ENCODE measurements at regions not wholly inside any gene's neighbourhood (a gene's known extent, or its start where the extent isn't known, plus 50 kb on each side); places are given as distances from the start of the nearest gene placed in this dataset.

GRCh38 chr4:85268961-85269360 is 206.0 kb upstream of the ARHGAP24 start:
- TF ChIP-seq, protein P1, sequence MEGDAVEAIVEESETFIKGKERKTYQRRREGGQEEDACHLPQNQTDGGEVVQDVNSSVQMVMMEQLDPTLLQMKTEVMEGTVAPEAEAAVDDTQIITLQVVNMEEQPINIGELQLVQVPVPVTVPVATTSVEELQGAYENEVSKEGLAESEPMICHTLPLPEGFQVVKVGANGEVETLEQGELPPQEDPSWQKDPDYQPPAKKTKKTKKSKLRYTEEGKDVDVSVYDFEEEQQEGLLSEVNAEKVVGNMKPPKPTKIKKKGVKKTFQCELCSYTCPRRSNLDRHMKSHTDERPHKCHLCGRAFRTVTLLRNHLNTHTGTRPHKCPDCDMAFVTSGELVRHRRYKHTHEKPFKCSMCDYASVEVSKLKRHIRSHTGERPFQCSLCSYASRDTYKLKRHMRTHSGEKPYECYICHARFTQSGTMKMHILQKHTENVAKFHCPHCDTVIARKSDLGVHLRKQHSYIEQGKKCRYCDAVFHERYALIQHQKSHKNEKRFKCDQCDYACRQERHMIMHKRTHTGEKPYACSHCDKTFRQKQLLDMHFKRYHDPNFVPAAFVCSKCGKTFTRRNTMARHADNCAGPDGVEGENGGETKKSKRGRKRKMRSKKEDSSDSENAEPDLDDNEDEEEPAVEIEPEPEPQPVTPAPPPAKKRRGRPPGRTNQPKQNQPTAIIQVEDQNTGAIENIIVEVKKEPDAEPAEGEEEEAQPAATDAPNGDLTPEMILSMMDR (IDR thresholded peaks at IDR 0.05) = no peak
- no peak for TF ChIP-seq POLR2A (IDR thresholded peaks at IDR 0.05)
